Endothelial cell (in vitro differentiated cells): ENCODE measurements at regions not wholly inside any gene's neighbourhood (a gene's known extent, or its start where the extent isn't known, plus 50 kb on each side); places are given as distances from the start of the nearest gene placed in this dataset.

ENCODE experiments used
- DNase-seq: peaks from one replicate; pipeline ENCODE4 v3.0.0; 2021; ENCODE audit warnings: low spot score
- H3K27ac Mint-ChIP-seq: one replicate; pipeline ENCODE4 v1.8.0; 2021; ENCODE audit warnings: mixed read lengths, inconsistent platforms; ENCODE audit not compliant: unreplicated experiment
- H3K27me3 Mint-ChIP-seq: one replicate; pipeline ENCODE4 v1.8.0; 2021; ENCODE audit warnings: mild to moderate bottlenecking, moderate library complexity, mixed read lengths, inconsistent platforms; ENCODE audit not compliant: unreplicated experiment
- H3K36me3 Mint-ChIP-seq: one replicate; pipeline ENCODE4 v1.8.0; 2021; ENCODE audit warnings: mild to moderate bottlenecking, low read depth, mixed read lengths, inconsistent platforms; ENCODE audit not compliant: unreplicated experiment
- H3K4me1 Mint-ChIP-seq: one replicate; pipeline ENCODE4 v1.8.0; 2021; ENCODE audit warnings: mild to moderate bottlenecking, mixed read lengths, inconsistent platforms; ENCODE audit not compliant: unreplicated experiment
- H3K4me3 Mint-ChIP-seq: one replicate; pipeline ENCODE4 v1.8.0; 2021; ENCODE audit warnings: mild to moderate bottlenecking, mixed read lengths, inconsistent platforms; ENCODE audit not compliant: unreplicated experiment
- H3K9me3 Mint-ChIP-seq: one replicate; pipeline ENCODE4 v1.8.0; 2021; ENCODE audit warnings: mixed read lengths, inconsistent platforms; ENCODE audit not compliant: unreplicated experiment
- TF ChIP-seq, protein P1 (sequence below): fragments of 200-600 bp; sonication (generic); IDR thresholded peaks from one replicate; pipeline ENCODE4 v1.5.0; 2021; ENCODE audit warnings: antibody characterized with exemption; ENCODE audit not compliant: unreplicated experiment

DNA sequence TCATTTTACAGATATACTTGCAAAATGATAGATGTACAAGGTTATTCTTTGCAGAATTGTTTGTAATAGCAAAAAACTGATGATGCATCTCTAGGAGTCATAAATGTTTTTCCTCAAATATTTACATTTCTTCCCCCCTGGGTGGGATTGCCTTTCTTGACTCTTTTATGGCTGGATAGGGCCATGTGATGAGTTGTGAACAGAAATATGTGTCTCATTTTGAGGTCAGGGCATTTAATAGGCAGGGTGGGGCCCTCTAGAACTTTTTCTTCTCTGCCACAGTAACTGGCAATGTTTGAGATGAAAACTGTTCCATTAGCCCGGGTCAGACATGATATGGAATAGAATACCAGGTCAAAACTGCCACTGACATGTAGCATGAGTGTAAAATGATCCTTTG lies 159.5 kb upstream of the SYNCRIP start:
- Mint-ChIP-seq H3K36me3 (peaks cover 7% of the 10 kb centered on the region), H3K4me3 (no peak overlapping the region), H3K9me3 (peaks cover 5% of the 10 kb centered on the region), H3K4me1 (no peaks in the 10 kb centered on the region), H3K27me3 (no peaks in the 10 kb centered on the region), H3K27ac (no peak overlapping the region)
- TF ChIP-seq, protein P1, sequence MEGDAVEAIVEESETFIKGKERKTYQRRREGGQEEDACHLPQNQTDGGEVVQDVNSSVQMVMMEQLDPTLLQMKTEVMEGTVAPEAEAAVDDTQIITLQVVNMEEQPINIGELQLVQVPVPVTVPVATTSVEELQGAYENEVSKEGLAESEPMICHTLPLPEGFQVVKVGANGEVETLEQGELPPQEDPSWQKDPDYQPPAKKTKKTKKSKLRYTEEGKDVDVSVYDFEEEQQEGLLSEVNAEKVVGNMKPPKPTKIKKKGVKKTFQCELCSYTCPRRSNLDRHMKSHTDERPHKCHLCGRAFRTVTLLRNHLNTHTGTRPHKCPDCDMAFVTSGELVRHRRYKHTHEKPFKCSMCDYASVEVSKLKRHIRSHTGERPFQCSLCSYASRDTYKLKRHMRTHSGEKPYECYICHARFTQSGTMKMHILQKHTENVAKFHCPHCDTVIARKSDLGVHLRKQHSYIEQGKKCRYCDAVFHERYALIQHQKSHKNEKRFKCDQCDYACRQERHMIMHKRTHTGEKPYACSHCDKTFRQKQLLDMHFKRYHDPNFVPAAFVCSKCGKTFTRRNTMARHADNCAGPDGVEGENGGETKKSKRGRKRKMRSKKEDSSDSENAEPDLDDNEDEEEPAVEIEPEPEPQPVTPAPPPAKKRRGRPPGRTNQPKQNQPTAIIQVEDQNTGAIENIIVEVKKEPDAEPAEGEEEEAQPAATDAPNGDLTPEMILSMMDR, result no peak
- DNase-seq, result no peak

- no peak for DNase-seq
Observed at GRCh38 chr6:85798931-85799652, 156.4 kb upstream of the SYNCRIP start.

DNA sequence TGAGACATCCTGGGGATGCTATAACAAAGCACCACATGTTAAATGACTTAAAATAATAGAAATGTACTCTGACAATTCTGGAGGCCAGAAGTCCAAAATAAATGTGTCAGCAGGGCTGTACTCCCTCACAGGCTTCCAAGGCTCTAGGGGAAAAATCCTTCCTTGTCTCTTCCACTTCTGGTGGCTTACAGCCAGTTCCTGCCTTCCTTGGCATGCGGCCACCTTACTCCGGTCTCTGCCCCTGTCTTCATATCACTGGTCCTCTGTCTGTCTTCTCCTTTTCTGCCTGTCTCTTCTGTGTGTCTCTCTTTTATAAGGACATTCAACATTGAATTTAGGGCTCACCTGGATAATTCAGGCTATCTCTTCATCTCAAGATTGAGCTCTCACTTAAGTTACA lies 155.3 kb upstream of the SYNCRIP start:
- no peaks in the 10 kb centered on the region for H3K27me3 Mint-ChIP-seq
- TF ChIP-seq, protein P1, result no peak

More at GRCh38 chr6:85798931-85799652, 156.4 kb upstream of the SYNCRIP start:
- Mint-ChIP-seq H3K4me1 (no peaks in the 10 kb centered on the region), H3K9me3 (no peaks in the 10 kb centered on the region), H3K27me3 (no peaks in the 10 kb centered on the region), H3K36me3 (no peaks in the 10 kb centered on the region), H3K27ac (no peak overlapping the region), H3K4me3 (no peak overlapping the region)
- TF ChIP-seq, protein P1, result no peak

GRCh38 chr6:85795945-85796344 lies 153.3 kb upstream of the SYNCRIP start:
- H3K36me3 Mint-ChIP-seq, result no peaks in the 10 kb centered on the region
- TF ChIP-seq, protein P1, result no peak
- no peak overlapping the region for H3K4me3 Mint-ChIP-seq
- no peaks in the 10 kb centered on the region for H3K9me3 Mint-ChIP-seq
- no peaks in the 10 kb centered on the region for H3K4me1 Mint-ChIP-seq
- H3K27ac Mint-ChIP-seq, result no peak overlapping the region
- no peak for DNase-seq
- no peaks in the 10 kb centered on the region for H3K27me3 Mint-ChIP-seq

More for the DNA sequence above, 155.3 kb upstream of the SYNCRIP start:
- no peak for DNase-seq
- H3K4me1 Mint-ChIP-seq, result no peaks in the 10 kb centered on the region
- H3K4me3 Mint-ChIP-seq, result no peak overlapping the region
- H3K27ac Mint-ChIP-seq, result no peak overlapping the region
- no peaks in the 10 kb centered on the region for H3K9me3 Mint-ChIP-seq
- no peaks in the 10 kb centered on the region for H3K36me3 Mint-ChIP-seq

GRCh38 chr6:85792254-85792653 lies 149.6 kb upstream of the SYNCRIP start:
- Mint-ChIP-seq H3K9me3 (peaks cover 7% of the 10 kb centered on the region), H3K4me3 (no peak overlapping the region), H3K36me3 (peaks cover 3% of the 10 kb centered on the region), H3K27me3 (no peaks in the 10 kb centered on the region), H3K4me1 (no peaks in the 10 kb centered on the region), H3K27ac (no peak overlapping the region)
- TF ChIP-seq, protein P1, result no peak
- no peak for DNase-seq
